HG03342 (cell line): ENCODE measurements at regions not wholly inside any gene's neighbourhood (a gene's known extent, or its start where the extent isn't known, plus 50 kb on each side); places are given as distances from the start of the nearest gene placed in this dataset.

Experiments used
- ATAC-seq: cut with Tn5 transposase; IDR thresholded peaks from one replicate; pipeline ENCODE4 v1.9.1; 2021; ENCODE audit warnings: mild to moderate bottlenecking, moderate library complexity; ENCODE audit not compliant: unreplicated experiment

DNA sequence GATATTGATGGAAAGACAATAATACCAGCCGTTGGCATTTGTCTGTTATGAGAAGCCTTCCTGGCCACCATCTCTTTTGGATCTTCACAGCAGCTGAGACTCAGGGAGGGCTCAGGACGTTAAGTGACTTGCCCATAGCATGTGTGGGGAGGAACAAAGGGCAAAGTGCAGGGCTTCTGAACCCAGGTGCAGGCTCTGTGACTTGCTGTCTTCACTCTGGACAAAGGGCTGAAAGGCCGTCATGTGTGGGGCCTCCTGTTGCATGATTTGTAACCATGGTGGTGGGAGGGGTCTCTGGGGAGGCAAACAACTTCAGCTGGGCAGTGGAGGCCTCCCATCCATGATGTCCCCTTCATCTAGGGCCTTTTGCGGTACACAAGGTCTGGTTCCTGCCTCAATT is 65.5 kb upstream of the SIX2 start:
- ATAC-seq, result no peak

DNA sequence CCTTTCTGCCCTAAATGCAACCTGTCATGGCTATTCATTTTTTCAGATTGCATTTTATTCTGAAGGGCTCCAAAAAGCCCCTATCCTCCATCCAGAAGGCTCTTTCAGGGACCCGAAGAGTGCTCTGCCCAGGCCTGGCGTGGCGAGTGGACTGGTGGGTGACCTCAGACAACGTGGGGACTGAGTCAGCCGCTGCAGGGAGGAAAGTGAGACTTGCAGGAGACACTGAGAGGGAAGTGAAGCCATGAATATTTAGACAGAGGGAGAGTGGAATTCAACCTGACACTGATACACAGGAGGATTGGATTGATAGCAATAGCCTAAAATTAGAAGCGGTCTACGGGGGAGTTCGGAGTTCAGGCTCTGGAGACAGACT is 63.6 kb upstream of the SIX2 start:
- no peak for ATAC-seq

DNA sequence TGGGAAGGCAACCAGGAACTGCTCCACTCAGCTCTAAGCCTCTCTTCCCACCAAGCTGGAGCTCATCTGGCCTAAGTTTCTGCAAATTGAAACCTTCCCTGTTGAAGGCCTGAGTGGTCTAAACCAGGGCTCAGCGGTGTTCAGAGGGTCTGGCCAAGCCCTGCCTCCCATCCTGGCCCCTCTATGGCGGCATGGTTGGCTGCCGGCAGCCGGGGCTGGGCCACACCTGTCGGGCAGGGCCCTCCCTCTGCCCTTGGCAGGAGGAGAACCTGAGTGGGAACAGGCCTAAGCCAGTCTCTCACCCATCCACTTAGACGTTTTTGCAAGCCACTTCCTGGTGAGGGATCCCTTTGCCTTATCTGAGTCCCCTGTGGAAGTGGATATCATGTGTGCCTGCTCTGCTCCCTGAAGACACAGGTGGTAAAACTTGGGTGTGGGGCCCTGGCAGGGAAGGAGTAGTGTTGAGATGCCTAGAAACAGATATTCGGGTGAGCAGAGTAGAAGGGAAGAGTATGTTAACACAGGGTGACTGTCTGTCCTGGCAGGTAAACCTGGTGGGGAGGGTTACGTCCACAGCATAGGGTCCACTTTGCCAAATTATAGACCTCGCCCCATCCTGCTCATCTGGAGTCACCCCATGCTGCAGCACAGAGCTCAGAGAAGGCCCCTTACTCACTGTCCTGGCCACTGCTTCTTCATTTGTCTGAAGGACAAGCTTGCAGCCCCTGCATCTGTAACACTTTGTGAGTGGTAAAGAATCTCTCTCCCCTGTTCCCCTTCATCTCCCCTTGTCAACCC is 63.0 kb upstream of the SIX2 start:
- ATAC-seq, result no peak

DNA sequence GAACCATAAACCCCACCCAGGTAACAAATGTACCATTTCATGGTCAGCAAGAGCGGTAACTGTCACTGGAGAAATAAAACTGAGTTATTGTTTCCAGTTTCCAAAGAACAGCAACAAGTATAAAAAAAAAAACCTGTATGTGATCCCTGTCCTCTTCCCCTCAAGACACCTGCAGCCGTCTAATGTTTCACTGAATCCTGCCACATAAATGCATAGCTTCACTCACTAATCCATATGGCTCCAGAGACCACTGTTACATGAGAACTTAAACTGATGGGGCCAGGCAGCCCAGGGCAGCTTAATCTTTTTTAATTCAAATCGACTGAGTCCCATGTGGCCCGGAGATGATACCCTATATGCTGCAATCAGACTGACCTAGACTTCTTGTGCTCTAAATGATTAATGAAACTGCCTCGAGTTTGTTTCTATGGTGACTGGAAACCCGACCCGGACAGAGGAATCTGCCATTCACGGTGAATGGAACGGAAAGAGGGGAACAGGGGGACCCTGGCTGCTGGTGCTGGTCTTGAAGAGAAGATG is 60.9 kb upstream of the SIX2 start:
- no peak for ATAC-seq

DNA sequence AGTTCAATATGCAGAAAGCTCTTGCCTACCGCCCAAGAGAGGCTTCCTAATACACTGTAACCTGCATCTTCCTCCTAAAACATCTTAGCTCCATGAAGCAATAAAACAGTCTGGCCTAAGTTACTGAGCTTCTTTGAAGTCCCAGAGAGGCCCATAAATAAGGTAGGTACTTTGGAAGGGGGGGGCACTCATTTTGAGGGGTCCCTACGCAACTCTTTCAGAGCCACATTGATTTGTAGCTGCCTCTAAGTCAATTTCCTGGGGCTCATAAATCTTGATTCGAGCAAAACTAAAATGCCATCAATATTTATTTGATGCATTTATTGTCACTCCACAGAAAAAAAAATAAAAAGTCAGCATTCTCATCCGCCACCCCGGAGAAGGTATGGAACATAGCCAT is 60.4 kb upstream of the SIX2 start:
- no peak for ATAC-seq

DNA sequence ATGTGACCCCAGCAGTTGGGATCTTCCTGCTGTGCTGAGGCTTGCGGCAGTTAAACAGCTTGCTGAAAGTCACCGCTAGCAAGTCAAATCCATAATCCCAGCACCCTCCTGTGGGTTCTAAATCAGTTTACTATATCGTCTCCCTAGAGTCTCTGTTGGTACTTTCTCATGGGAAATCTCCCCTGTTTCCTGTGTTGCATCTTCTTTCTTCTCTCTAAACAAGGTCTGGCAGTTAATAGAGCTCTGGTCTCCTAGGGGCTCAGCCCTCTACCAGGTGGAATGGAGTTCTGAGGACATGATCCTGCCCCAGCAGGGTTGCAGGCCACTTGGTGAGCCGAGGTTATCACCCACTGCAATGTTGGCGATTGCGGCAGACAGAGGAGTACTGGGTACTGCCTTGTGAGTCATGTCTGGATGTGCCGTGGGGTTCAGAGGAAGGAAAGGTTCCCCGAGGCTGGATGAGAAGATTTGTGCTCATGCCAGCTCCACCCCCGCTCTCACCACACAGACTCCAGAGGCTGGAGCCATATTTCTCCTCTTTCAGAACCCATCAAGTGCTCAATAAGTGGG is 59.4 kb upstream of the SIX2 start:
- ATAC-seq, result no peak

DNA sequence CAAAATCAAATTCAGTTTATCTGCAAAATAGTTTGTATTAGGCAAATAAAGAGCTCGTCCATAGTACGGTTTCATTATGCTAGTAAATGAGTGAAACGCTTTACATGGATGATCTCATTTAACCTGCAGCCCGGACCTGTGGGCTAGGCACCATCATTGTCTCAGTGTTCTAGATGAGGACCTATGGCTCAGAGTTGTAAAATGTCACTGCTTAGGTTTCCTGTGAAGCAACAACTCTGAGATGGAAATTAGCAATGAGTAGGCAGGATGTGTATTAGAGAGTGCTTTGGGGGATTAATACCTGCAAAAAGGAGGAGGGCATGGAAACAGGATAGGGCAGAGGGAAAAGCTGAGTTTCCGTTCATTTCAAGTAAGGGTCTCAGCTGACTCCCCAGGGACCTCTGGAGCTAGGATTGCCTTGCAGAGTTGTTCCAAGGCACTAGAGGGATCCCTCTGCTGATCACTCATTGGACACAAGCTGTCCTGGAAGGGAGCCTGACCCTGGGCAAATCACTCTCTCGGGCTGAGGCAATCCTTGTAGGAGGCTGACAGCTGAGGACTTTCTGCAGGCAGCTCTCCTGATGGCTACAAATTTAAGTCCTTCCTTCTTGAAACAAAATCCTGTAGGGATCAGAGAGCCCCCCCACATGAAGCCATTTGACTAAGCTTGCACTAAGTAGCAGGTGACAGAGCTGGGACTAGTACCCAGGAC is 58.8 kb upstream of the SIX2 start:
- no peak for ATAC-seq
